Activated CD8-positive, alpha-beta memory T cell treated with anti-CD3 and anti-CD28 coated beads for 4 hours (primary cell): ENCODE measurements at regions not wholly inside any gene's neighbourhood (a gene's known extent, or its start where the extent isn't known, plus 50 kb on each side); places are given as distances from the start of the nearest gene placed in this dataset.

ENCODE experiments used
- DNase-seq, 2 donors: peaks; one replicate each; pipeline ENCODE4 v3.0.0-alpha.2; 2020; ENCODE audit warnings: low read depth in 2 of 2

DNA sequence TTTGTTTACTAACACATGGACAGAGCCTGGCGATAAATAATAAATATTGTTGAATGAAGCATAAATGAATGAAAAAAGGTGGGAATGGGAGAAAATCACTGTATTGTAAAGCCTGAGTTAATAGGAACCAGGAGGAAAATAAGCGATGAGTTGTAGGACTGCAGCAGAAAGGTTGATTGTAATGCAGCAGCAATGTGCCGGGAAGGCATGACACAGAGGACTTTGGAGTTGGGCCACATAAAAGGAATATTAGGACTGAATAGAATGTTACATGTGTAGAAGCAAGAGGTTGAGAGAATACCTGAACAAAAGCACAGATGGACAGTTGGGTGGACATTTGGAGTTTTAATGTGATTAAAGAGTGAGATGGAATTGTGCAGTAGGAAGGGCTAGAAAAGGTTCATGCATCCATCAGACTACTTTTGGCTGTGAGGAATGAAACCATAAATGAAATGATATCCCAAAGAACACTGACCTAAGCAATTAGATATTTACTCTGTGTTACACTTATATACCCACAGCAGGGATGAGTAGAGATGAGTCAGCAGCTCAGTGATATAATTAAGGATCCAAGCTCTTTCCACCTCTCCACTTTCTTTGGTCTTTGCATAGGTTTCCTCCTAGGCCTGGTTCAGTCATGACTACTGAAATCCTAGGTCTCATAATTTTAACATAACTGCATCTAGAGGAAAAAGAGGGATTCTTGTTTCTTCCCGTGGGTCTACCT, 55.4 kb downstream of the CCER1 start:
- DNase-seq: no peak

DNA sequence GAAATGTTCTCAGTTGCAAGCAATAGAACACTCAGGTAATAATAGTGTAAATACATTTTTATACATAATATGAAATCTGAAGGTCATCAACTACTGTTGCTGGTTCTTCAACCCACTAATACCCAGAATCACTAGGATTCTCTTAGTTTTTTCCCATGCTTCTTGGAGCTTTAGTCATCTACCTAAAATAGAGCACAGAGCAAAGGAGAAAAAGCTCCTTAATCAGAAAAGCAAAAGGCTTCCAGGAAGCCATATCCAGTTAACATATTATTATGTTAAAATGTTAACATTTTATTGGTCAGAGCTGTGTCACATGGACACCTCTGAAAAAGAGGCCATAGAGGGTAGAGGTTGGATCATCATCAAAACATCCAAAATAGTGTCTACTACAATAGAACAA, 57.0 kb downstream of the CCER1 start:
- no peak for DNase-seq

DNA sequence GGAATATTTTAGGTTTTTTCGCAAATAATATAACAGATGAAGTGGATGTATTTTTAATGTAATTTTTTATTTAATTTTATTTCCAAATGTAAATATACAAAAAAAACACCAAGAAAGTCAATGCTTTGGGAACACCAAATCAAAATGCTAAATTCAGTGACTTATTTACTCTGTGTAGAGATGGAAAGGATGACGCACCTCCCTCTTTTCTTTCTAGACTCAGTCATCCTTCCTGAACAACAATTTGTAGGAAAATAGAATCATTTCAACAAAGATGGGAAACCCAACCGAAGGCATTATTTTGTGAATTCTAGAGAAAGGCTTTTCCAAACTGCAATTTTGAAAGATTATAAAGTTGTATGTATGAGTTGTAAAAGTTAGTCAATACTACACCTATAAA, 57.7 kb downstream of the CCER1 start:
- DNase-seq: no peak

DNA sequence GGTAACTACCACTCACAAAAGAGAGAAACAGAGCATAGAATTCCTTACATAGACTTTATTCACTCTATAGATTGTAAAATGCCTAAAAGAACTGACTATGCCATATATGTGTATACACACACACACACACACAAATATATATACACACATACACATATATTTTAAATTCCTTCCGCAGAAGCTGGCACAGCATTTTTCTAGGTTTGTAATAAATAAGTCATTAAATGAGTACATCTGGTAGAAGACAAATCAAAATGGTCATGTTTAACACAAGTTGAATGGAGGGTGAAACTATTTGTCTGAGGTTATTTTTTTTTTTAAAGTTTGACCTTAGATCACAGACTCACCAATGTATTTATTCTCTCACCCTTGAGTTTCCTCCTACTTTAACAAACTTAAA, 58.2 kb downstream of the CCER1 start:
- no peak for DNase-seq

DNA sequence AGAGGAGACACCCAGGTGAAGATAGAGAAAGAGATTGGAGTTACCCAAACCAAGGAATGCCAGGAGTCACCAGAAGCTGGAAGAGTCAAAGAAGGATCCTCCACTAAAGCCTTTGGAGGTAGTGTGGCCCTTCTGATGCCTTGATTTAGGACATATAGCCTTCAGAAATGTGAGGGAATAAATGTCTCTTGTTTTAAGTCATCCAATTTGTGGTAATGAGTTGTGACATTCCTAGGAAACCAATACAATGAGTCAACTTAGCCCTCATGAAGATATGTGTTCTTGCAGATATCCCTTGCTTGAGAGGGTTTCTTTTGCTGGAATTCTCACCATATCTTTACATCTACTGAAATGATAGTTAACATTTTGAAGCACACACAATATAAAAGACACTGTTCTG, 58.8 kb downstream of the CCER1 start:
- no peak for DNase-seq

DNA sequence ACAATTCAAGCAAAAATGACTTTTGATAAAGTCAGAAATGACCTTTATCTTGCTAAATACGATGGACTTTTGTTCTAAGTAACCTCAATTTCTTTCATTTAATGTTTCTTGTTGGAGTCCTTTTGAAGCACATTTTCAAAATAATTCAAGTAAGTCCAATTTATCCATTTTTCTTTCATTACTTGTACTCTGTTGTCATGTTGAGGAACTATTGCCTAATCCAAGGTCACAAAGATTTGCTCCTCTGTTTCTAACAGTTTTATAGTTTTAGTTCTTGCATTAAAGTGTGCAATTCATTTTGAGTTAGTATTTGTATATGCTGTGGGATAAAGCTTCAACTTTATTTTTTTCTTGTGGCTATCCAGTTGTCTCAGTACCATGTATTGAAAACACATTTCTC, 66.7 kb downstream of the CCER1 start:
- DNase-seq: no peak

DNA sequence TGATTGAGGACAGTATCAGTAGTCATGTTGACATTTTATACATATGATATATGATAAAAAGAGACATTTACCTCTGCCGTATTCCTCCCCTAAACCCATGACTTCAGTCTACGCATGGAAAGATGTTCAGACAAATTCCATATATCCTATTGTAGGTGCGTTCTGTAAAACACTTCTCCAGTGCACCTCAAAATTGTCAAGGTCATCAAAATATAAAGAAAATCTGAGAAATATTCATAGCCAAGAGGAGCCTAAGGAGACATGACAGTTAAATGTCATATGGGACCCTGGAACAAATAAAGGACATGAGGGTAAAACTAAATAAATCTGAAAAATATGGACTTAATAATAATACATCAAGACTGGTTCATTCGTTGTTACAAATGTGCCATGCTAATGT, 71.5 kb downstream of the CCER1 start:
- DNase-seq: no peak

DNA sequence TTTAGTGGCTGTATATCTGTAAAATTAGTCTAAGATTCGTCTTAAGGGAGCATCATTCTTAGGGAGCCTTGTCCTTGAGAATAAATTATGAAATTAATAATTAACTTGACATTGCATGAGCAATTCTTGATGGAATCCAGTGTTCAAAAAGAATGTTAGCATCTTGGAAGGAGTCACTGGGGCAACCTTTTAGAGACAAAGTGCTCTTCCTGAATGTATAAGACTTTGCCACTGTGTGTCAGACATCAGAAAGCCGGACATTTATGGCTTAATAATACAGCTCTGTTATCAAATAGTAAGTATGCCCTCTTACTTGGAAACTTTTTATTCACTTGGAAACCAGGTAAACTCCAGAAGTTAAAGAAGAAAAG, 83.3 kb downstream of the CCER1 start:
- no peak for DNase-seq

DNA sequence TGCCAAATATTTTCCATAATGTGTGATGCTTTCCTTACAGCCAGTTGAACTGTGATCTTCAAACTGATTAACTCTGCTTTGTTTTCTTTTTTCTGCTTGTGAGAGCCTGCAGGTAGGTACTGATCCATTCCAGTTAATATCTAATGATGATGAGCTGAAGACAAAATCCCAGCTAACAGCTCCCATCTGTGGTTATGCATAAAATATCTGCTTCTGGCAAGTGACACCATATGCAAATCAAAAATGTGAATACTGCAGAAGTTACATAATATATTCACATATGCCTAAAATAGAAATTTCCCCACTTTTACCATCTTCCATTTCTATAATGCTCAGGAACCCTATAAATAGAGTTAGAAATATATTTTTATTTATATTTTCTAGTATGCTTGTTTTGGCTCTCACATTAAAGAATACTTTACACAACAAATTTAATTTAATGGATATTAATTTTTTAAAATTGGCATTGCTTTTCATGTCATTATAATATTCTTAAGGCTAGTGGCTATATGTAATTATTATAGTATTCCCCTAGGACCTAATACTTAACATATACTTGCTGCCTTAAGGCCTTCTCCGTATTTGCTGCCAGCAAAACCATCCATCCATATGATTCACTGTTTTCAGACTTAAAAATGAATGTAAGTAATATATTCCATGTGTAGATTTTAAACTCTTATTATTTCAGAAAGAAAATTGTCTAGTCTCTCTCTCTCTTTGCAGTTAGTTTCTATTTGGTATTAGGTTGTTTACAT, 83.8 kb downstream of the CCER1 start:
- no peak for DNase-seq

DNA sequence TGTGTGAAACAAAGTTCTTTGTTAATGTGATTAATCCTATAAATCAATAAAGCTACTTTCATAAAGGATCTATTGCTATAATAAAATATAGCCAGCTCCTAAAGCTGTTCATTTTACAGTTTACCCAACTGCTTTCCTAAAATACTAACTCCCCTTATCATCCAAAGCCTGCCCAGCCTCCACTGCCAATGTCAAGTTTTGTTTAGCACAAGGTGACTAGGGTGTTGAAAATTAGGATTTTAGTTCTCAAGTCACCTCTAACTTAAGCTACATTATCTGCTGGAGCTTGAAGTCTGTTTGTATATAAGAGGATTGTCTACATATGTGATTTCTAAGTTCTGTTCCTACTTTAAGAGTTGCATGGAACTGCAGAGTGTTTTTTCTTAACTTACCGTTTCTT, 86.3 kb downstream of the CCER1 start:
- DNase-seq: no peak

DNA sequence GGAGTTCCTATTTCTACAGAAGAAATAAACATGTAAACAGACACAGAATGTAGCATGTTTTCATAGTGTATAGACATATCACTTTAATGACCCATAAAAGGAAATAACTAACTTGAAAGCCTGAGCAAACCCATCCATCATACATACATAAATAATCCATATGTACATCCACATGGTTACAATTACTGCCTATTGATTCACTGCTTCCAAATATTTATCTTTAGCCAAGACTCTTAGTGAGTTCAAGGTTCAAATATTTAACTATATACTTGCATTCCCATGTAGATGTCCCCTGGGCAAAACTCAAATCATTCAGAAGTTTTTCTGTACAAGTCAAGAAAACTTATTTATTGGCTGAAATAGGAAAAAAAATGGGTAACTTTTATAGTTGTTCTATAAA, 95.4 kb downstream of the CCER1 start:
- DNase-seq: no peak

DNA sequence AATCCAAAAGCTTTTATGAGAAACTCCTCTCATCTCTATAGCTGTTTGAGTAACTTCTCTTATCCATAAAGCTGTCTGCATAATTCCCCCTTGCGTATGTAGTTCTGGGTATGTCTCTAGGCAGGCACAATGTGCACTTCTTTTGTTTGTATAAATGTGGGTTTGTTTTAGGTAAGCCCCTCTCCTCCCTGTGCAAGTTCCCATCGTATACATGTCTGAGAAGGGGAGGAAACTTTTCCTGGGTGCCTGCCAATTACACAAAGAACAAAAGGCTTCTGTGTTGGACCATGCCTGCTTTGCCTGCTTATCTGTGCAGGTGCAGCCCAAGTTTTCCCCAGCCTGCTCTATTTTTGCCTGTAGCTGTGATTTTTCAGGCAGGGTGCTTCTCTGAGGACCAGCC, 96.7 kb downstream of the CCER1 start:
- no peak for DNase-seq

DNA sequence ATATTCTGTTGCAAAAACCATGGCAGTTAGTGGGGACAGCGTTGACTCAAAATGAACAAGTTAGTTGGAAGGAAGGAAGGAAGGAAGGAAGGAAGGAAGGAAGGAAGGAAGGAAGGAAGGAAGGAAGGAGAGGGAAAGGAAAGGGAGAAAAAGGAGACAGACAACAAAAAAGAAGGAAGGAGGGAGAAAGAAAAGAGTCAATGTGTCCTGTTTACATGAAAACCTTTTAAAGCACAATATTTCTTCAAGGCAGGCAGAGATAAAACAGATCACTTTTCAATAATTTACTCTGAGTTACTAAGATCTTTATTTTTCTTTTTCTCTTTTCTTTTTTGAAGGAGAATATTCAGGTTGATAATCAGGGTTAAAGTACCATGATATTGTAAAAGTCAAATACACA, 99.4 kb downstream of the CCER1 start:
- DNase-seq: no peak

DNA sequence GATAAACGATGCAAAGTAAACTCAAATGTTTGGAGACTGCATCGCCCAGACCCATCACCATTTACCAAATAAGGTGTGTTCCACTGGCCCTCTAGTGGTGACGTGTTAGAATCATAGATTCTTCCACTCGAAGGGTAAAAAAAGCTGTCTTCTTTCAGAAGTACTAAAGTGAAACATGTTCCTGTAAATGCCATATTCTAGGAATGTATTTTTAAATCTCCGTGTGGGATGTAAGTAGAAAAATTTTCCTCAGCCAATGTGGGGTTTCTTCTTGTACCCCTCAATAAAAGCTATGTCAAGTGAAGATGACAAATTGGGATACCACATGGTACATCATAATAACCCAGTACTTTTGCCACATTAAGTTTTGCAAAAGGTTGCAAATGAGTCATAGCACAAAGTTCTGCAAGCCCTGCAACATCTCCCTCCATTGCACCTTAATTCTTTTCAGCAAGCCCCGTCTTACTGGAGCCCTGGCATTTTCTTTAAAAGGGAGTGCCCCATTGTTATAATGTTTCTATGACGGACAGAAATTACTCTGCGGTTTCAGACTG, 100.8 kb downstream of the CCER1 start:
- DNase-seq: no peak

DNA sequence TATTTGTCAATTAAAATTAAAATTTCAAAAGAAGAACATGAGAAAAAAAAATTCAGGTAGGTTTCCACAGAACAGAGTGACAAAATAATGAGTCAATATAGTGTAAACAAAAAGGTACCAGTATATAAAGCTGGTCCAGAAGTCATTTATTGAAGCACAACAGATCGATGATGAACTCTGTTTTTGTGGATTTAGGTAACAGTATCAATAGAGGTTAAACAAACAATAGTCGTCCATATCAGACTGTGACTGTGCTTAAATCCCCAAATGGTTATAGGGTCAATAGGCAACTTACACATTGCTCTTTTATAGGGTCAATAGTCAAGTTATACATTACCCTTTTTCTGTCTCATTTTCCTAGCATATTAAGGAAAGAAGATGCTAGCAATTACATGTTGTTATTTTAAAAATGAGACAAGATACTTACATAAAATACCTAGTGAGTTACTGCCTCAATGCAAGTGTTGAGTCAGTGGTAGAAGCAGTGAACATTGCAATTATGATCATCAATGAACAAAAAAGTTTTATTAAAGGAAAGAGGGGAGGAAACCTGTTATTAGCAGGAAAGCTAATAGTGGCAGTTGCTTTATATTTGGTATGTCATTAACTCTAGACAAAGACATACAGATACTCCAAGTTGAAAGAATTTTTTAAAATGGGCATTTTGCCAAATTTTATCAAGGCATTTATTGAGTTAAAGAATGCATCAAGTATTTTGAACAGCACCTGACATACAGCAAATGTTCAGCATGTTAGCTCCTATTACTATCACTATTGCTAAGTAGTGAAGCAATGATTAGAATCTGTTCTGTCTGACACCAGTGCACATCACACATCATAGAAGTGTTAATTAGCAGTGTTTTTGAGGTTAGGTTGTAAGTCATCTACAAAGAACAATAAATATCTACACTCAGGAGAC, 102.9 kb downstream of the CCER1 start:
- DNase-seq: no peak

DNA sequence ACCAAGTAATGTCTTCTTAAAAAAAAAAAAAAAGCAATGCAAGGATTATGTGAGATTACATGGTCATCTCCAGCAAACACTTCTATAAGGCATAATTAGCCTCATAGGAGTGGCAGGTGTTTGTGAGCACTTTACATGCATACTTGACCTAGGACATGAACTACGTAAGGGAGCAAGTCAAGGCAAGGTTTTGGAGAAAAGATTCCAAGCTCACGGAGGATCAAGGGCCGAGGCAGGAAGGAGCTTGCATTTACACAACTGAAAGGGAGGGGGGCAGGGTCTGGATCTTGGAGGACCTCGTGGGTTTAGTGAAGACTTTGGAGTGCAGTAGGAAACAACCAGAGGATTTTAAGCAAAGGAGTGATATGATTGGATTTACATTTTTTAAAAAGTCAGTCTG, 112.5 kb downstream of the CCER1 start:
- no peak for DNase-seq

DNA sequence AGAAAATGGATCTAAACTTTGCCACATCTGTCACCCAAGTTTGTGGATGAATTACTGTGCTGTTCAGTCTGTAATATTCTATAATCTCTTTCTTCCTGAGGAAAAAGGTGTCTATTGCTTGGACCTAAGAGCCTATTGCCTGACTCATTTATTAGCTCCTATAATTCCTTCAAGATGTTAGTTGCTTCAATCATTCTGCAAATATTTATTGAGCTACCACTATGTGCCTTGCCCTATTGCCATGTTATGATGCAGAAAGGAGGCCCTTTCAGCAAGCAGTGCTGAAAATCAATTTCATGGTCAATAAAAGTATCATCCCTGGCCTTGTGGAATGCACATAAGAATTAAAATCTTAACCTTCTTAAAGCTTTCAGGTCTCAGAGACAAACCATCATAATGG, 113.6 kb downstream of the CCER1 start:
- DNase-seq: no peak

DNA sequence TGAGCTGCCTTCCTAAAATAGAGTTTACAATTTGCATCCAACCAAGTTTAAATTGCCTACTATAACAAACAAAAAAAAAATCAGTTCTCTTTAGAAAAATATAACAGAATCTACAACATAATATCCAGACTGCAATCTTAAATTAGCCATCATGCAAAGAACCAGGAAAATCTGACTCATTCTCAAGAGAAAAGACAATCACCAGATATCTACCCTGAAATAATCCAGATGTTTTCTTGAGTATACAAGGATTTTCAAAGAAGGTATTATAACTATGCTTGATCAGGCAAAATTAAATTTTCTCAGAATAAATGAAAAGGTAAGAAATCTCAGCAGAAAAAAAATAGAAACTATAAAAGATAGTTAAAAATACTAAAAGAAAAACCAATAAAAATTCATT, 115.6 kb downstream of the CCER1 start:
- no peak for DNase-seq

DNA sequence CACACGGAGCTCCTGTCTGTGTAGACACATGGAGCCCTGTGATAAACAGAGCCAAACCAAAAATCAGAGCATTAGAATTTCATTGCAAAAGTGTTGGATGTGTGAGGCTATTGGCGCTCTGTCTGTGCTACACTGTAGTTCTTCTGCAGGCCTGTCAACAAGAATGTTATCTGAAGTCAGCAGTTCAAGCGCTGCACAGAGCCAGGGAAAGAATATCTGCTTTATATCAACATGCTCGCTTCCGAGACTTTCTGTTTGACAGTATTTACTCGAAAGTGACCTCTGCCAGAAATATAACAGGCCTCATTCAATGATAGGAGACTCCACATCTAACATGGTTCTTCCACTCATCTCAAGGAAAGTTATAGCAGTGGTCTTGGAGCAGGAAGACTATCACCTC, 118.3 kb downstream of the CCER1 start:
- DNase-seq: no peak

DNA sequence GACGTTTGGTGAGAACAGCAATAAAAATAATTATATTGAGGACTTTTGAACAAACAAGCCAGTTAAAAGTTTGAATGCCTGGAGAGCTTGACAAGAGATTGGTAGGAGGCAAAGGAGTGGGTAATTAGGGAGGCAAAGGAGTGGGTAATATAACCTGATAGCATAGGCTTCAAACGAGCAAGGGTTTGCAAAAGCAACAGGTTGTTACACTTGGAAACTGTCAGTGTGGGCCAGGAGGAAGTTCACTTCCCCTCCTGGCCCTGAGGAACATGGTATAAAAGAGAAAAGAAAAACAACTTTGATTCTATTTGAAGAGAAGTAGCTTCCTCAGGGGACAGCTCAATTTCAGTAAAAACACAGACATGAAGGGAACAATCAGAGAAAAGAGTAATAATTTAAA, 121.7 kb downstream of the CCER1 start:
- DNase-seq: no peak

DNA sequence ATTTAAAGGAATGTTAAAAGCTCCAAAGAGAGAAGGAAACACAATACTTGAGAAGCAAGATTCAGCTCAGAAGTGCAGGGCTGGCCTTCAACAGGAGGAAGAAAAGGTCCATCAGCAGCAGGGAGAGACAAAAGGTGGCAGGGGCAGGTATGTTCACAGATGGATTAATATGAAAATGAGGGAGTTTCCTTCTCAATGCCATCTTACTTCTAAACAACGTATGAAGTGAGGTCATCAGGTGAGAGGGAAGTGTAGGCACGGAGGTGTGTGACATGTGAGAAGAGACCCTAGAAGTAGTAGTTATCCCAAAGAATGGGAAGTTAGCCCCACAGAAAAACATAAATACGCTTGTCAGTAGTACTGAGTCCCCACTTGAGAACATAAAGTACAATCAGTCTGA, 122.5 kb downstream of the CCER1 start:
- no peak for DNase-seq

DNA sequence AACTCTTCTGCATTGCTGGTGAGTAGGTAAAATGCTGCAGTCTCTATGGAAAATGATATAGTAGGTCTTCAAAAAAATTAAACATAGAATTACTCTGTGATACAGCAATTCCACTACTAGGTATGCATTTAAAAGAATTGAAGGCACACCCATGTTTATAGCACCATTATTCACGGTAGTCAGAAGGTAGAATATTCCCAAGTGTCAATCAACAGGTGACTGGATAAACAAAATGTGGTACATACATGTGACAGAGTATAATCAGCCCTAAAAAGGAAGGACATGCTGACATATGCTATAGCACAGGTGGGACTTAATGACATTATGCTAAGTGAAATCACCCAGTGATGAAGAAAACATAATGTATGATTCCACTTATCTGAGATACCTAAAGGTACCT, 123.3 kb downstream of the CCER1 start:
- no peak for DNase-seq
